Stimulated activated naive CD4-positive, alpha-beta T cell (primary cell): ENCODE measurements at regions not wholly inside any gene's neighbourhood (a gene's known extent, or its start where the extent isn't known, plus 50 kb on each side); places are given as distances from the start of the nearest gene placed in this dataset.

Source experiments
- DNase-seq, 6 experiments: peaks; one replicate each; lab custom pipeline; 2025; lab: John Stamatoyannopoulos, UW

DNA sequence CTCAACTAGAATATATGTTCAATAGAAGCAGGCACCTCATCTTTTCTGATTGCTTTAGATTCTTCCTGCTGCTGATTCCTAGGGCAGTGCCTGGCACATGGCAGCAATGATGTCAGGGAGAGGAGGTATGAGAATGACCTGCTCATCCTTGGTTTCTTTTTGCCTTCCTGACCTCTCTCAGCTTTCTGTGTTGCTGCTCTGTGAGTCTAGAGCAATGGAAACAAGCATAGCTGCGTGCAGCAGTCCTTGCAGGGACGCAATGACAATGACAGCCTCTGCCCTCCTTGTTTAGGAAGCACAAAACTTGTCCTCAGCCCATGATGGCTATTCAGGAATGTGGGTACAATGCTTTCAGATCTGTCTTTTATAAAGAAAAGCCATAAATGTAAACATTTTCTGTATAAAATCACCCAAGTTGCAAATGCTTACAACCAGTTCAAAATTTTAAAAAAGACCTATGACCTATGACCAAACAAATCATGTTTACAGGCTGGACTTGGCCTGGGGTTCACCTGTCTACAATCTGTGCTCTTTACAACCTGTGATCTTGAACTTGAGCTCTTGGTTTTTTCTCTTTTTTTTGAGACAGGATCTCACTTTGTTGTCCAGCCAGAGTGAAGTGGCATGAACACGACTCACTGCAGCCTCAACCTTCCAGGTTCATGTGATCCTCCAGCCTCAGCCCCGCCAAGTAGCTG lies 549.4 kb upstream of the ATP2B1 start:
- DNase-seq = no peak

DNA sequence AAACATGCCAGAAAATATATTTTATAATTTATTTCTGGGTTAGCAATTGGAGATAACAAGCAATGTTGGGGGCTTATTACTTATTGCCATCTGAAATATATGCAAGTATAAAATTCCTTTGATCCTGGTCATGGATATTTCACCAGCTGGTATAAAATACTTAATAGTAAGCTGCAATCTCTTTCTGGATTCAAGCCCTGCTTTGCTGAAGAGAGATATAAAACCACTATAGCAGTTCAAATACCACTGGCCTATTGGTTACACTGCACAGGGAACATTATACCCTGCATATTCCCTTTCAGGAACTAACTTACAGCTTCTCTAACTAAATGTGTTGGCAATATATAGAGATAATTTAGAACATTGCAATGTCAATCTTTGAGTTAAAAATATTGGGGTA lies 546.2 kb upstream of the ATP2B1 start:
- DNase-seq = no peak

DNA sequence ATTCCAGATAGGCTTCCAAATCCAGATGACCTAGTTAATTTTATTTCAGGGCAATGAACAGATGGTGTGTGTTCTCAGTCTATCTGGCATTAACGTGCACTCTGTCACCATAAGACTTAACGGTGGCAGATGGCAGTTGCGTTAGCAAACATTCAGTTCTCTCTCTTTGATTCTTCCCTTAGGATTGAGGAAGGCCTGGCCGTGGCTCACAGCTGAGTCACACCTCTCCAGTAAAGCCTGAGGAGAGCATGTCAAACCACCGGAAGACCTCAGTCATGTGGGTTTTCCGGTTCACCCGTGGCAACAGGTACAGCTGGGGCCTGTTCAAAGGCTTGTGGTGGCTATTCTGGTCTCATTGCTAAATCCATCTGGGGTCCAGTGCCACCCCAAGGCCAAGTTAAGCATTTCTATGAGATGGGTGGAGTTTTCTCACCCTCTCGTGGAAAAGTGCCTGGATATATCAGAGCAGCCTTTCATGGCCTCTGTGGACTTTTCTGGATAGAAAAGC lies 545.1 kb upstream of the ATP2B1 start:
- DNase-seq = no peak

DNA sequence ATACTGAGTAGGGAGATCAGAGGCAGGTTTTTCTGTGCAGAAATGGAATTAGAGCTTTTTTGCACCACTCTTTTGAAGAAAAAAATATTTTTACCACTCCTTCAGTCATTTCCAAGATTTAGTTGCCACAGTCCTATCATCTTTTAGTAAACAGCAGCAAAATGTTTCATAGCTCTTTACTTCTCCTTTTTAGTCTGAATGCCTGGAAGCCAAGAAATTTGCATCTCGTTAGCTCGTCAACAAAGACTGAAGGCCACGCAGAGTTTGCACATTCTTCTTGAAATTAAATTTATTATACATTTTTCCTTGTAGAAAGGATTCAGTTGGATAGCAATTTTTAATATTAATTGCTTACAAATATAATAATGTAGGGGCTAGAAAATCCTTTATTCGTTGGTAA lies 544.5 kb upstream of the ATP2B1 start:
- DNase-seq = no peak

DNA sequence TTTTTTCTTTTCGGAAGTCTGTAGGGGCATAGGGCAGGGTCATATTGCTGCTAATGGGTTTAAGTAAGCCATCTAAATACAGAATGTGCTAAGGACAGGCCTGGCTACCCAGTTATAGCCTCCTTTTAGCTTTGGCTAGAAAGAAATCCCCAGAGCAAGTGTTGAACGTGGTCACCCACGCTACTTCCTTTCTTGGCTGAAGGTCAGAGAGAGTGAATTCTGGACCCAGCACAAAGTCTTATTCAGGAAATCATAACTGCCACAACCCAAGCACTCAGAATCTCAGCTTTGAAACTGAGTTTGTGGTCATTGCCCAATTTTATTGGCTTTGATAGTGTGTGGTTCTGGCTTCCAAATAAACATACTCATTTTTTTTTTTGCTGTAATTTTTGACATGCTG lies 542.1 kb upstream of the ATP2B1 start:
- DNase-seq = no peak

DNA sequence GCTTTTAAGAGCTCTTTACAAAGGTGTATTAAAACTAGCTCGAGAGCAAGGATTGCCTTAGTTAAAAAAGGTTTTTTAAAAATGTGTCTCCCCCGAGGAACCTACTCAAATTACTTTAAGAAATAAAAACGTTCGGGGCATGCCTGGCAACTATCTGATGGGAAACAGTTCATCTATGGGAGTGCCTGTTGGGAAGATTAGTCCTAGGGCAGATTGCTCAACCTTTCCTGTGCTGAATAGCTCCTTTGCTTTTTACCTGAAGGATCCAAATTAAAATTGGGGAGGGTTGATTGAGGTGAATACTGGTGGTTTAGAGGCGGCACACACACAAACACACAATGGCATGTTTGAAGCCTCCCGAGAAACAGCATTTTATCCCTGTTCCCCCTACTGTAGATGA lies 541.4 kb upstream of the ATP2B1 start:
- DNase-seq = no peak

DNA sequence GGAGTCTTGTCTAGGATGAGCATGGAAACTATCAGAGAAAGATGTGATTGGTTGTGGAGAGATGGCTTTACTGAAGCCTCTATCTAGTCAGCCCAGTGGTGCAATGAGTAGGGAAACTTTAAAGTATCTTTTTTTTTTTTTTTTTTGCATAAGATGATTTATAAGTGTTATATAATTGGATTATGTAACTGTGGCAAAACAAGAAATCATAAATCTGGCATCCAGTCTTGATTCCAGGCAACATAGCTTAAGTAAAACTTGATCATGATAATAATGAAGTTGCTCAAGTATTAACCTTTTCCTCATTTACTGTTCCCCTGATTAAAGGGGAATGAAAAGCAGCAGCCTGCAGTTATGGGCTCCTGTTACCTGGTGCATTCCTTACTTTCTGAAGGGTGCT lies 538.0 kb upstream of the ATP2B1 start:
- DNase-seq = no peak

DNA sequence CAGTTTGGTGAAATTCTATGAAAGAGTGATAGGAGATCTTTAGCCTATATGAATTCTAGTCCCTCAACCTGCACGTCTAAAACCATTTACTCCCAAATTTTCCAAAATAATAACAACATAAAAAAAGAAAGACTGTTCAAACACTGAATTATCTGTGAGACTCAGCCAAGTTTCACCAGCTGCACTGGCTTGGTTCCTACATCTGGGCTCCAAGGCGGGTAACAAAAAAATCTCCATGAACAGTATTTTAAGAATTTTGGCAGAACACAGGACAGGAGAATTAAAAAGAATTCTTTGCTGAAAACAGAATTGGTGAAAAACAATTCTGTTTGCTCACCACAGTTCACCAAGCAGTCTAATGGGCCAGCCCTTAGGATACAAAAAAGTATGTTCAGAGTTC lies 536.8 kb upstream of the ATP2B1 start:
- no peak for DNase-seq

DNA sequence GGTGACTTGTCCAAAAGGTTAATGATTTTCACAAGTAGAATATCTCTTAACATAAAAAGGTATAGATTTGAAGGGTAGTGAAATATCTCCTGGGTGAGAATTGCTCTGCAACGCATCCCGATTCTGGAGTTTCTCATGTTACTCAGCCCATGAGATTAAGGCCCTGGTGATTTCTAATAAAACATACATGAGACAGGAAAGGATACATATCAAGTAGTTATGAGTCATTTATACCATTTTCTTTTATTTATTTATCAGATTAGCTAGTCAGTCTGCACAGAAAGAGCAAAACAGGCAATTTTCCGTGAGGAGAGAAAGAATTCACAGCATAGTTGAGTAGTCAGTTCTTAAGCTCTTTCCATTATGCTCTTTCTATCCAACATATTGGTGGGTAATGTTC lies 535.6 kb upstream of the ATP2B1 start:
- DNase-seq = no peak

DNA sequence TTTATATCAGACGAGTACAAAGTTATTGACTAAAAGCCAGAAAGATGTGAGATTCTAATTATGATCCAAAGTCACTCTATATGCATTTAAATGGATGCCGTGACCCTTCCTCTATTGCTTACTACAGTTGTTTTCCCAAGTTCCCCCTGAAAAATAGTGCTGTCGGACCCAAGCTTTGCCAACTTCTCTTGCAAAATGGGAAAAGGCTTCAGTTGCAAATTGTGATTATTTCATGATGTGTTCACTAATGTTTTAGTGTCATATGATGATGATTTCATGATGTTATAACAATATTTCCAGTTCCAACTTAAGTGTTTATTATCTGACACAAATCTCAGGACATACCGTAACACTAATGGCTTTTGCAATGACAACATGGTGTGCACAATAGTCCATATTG lies 534.6 kb upstream of the ATP2B1 start:
- DNase-seq = no peak

DNA sequence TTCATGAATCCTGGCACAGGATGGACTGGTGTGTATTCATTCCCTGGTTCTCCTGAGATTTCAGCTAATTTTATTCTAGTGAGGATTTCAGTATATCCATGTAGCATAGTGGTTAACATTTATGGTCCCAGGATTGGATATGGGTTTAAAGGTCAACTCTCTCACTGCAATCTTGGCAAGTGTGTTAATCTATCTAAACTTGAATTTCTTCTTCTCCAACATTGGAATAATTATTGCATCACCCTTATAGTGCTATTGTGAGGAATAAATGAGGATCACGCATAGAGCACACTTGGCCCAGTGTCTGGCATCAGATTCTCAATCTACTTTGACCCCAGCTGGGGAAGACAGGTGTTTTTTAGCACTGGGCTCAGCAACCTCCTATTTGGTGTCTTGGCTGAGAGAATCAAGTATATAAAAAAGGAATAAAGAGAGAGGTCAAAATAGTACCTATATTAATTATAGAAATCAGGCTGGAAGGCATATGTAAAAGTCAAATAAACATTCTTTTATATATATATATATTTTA lies 531.2 kb upstream of the ATP2B1 start:
- no peak for DNase-seq

DNA sequence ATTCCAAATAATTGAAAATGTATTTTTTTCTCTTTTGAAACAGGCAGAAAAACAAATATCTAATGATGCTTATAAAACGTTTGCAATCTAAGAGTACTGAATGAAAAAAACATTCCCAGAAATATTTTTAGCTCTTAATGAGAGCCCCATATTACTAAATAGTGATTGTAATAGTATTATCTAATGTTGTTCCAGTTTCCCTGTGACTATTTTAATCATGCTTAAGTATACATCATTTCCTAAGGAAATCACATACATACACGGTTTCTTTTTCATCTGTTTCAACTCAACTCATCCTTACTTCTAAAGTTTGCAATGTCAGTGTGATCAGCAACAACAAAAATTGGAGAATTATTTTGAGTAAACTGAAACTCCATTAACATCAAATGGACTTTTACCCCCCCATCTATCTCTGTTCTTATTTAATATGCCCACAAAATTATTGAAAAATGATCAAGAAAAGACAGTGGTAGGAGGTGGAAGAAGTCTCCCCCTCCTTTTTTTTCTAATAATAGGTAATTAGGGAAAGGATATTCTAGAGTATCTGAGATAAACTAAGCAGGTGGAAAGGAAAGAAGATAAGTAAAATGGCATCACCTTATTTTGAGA lies 530.1 kb upstream of the ATP2B1 start:
- no peak for DNase-seq

DNA sequence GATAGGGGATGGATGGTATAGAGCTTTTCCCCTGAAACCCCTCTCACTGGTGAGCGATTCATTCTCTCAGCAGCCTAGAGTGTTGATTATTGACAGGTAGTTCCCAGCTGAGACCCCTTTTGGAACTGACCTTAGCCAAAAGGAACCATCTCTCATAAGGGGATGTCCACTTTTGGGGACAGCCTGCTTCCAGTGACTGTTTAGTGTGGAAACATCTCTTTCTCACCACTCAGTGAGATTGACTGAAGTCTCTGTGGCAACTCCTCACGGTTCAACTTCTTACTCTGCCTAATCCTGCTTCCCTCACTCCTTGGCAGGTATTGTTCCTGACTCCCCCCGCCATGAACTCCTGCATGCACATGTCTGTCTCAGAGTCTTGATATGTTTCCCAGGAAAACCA lies 529.2 kb upstream of the ATP2B1 start:
- DNase-seq = no peak

DNA sequence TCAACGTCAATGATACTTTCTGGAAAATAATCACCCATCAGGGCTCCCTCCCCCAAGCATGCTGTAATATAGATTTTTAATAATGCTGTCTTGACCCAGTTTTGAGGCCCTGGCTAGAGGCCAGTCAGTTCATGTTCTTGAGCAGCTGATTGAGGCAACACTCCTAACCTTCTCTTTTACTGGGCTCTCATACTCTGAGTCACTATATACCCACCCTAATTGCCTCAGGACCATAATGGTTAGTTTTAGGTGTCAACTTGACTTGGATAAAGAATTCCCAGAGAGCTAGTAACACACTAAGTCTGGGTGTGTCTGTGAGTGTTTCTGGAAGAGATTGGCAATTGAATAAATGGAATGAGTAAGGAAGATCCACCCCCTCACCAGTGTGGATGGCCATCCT lies 527.0 kb upstream of the ATP2B1 start:
- DNase-seq = no peak

DNA sequence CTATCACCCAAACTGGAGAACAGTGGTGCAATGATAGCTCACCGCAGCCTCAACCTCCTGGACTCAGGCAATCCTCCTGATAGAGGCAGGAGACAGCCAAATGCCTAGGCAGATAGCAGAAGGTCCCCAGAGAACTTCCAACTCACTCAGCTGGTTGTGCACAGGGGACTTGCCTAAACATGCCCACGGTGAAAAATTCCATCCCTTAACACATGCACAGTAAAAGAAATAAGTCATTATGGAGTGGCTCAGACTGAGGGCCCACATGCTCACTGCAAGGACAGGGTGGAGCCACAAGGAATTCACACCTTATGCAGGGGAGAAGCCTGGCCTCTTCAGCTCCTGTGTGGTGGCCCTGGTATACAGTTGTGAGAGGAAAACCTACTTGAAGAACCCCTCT lies 525.8 kb upstream of the ATP2B1 start:
- DNase-seq = no peak

DNA sequence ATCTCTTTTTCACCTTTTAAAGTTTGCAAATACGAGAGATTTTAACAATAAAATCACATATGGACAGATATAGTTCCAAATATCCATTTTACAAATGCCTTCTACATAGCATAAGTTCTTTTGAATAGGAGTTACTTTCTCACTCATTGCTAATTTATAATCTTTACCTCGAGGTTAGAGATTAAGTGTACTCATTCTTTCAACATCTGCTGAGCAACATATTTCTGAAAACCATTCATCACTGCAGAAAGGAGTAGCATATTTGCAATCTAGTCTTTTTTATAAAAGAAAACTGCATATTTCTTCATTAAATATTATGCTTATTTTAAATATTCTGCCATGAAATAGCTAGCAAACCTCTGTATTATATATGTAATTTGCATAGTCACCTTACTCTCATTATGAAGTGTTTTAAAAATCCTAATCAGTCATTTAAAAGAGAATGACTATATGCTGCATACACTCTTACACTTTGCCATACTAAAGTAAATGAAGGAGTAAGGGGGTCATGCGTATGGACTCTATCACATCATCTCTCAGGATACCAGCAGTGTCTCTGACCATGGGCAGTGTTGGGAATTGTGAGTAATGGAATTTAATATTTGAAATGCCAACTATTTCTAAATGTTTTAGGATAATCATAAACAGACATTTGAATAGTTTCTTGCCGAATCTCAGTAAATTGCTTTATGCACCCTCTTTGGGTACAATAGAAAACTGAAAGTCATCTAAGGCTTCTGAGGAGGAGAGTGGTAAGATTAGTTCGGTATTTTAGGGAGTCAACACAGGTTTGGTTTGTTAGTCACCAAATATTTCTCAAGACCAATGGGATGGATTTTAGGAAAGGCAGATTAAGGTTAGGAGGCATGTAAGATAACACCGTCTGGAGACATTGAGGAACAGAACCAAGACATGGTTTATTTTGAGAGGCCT lies 524.8 kb upstream of the ATP2B1 start:
- DNase-seq = no peak

DNA sequence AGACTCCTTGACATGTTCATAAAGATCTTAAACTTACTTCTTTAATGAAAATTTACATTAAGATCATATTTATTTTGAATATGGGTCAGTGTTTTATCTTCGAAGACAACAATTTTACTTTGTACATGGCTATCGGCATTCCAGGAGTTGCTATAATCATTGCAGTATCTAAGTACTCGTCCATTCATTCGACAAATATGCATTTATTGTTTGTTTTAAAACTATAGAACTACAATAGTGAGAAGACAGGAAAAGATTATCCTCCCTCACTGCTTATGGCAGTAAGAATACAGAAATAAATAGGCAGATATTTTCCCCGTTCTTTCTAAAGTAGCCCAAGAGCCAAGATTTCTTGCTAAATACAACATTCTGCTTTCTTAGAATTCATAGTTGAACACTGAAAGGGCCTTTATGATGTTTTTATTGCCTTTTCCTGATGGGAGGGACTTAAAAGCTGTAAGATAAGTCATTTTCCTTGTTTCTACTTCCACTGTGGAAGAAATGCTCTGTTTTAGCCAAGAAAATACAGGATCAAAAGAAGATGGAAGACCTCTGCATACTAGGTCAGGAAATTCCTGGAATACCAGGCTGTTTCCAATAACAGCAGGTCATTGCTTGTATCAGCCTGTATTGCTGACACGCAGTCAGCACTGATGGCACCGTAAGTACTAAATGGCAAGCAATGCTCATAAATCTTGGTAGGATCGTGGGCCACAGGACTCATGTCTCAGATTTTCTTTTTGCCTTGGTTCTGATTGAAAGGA lies 521.0 kb upstream of the ATP2B1 start:
- DNase-seq = no peak

DNA sequence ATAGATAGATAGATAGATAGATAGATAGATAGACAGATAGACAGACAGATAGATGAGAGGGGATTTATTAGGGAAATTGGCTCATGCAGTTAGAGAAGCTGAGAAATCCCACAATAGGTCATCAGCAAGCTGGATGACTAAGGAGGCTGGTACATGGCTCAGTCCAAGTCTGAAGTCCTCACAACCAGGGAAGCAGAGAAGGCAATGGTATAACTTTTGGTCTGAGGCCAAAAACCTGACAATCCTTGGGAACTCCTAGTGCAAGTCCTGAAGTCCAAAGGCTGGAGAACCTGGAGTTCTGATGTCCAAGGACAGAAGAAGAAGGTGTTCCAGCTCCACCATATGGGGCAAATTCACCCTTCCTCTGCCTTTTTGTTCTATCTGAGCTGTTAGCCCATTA lies 517.6 kb upstream of the ATP2B1 start:
- no peak for DNase-seq

DNA sequence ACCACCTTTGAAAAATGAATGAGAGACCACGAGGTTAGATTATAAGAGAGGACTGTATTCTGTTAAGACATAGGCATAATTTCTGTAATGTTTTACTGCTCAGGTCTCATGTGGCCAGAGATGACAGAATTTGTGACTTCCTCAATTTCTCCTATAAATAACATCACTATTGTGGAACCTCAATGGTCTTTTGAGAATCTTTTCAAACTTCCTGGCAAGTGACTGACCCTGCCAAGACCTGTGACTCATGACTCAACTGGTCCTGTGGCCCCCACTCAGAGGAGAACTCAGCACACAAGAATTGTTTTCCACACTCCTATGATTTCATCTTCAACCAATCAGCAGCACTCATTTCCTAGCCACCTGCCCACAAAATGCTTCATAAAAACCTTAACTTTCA lies 508.2 kb upstream of the ATP2B1 start:
- DNase-seq = no peak

DNA sequence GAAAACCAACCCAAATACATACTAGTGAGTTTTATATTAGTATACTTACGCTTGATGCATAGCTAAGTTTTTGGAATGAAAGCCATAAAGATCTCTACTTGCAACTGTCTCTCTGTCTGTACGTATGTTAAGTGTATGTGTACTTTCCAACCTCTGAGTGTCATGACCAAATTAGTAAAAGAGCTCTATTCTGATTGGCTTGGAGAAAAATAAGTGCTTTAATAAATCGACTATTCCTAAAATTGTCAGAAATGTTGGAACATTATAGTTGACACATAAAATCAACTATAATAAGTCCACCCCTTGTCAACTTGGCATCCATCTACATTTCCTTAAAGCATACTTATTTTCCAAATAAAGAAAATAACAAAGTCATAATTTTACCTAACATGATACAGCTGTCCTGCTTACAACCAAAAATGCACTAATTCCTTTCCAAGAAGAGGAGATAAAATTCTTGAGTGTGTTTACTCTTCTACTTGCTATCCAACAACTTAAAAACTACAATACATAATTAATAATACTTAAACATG lies 507.4 kb upstream of the ATP2B1 start:
- DNase-seq = no peak

DNA sequence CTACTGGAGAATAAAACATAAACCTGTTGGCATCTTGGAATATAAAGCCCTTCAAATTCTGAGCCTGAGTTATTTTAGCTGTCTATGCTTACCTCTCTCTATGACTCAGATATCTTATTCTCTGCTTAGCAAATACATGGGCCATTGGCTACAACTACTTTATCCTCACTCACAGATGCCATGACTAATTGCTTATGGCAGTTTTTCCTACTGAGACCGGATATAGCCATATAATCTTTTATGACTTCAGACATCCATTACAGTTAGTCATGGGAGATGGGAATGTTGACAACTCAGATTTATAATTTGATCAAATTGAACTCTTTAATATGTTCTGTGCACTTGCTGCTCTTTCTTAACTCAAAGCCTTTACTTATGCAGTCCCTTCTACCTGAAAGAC lies 502.4 kb upstream of the ATP2B1 start:
- DNase-seq = no peak

DNA sequence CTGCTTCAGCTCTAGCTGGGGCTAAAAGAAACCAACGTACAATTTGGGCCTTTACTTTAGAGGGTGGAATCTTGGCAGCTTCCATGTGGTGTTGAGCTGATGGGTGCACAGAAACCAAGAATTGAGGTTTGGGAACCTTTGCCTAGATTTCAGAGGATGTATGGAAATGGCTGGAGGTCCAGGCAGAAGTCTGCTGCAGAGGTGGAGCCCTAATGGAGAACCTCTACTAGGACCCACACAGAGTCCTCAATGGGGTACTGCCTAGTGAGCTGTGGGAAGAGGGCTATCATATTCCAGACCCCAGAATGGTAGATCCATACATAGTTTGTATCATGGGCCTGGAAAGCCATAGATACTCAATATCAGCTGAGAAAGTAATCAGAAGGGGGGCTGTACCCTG lies 500.4 kb upstream of the ATP2B1 start:
- DNase-seq = no peak
